KOPT-K1 (cell line): ENCODE measurements at regions not wholly inside any gene's neighbourhood (a gene's known extent, or its start where the extent isn't known, plus 50 kb on each side); places are given as distances from the start of the nearest gene placed in this dataset.
"Not testable (repeated sequence)": the region's sequence is repeated elsewhere in the genome, so short reads cannot be mapped to it uniquely, and the experiment has no call there.

ENCODE experiments used
- H3K27ac ChIP-seq: fragments of 200-600 bp; sonication (generic); 2 replicates; pipeline ENCODE4 v1.5.1; 2016; ENCODE audit warnings: antibody characterized with exemption, mild to moderate bottlenecking, low read depth, low read length; ENCODE audit not compliant: poor library complexity, severe bottlenecking
- H3K36me3 ChIP-seq: fragments of 200-600 bp; sonication (generic); 2 replicates; pipeline ENCODE4 v1.5.1; 2017; ENCODE audit warnings: antibody characterized with exemption, mild to moderate bottlenecking, low read length, moderate library complexity; ENCODE audit not compliant: insufficient read depth
- H3K9me3 ChIP-seq: fragments of 200-600 bp; sonication (generic); 2 replicates; pipeline ENCODE4 v1.5.1; 2017; ENCODE audit warnings: antibody characterized with exemption, low read length, mild to moderate bottlenecking; ENCODE audit not compliant: insufficient read depth, poor library complexity, severe bottlenecking

DNA sequence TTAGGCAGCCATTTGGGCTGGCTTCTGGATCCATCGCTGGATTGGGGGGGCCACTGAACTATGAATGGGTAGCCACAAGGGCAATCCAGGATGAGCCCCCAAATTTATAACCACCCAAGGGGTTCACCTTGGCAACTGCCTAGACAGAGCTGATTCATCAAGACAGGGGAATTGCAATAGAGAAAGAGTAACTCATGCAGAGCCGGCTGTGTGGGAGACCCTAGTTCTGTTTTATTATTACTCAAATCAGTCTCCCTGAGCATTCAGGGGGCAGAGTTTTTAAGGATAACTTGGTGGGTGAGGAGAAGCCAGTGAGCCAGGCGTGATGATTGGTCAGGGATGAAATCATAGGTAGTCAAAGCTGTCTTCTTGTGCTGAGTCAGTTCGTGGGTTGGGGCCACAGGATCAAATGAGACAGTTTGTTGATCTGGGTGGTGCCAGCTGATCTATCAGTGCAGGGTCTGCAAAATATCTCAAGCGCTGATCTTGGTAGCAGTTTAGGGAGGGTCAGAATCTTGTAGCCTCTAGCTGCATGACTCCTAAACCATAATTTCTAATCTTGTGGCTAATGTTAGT, 57.9 kb downstream of the DNAJB9 start:
- Histone ChIP-seq H3K9me3 (no peaks in the 10 kb centered on the region), H3K36me3 (no peaks in the 10 kb centered on the region), H3K27ac (no peak overlapping the region)

DNA sequence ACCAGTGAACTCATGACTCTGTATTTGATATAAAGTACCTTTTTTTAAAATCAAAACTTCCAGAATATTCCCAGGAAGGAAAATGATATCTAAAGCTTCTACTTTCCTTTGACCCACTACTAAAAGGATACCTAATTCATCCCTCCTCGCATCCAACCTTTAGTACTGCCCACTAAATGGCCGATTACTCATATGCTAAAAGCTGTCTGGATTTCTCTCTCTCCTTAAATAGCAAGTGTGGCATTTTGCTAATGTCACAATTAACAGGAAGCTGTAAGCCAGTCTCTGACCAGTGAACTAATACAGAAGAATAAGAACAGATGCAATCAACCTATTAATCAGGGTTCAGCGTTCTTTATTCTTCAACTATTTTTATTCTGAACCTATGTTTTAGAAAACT, 59.0 kb downstream of the DNAJB9 start:
- no peaks in the 10 kb centered on the region for H3K9me3 ChIP-seq
- no peak overlapping the region for H3K27ac ChIP-seq
- H3K36me3 ChIP-seq: no peaks in the 10 kb centered on the region

GRCh38 chr7:108629651-108630400, 60.2 kb downstream of the DNAJB9 start:
- no peaks in the 10 kb centered on the region for H3K36me3 ChIP-seq
- H3K9me3 ChIP-seq: no peaks in the 10 kb centered on the region
- H3K27ac ChIP-seq: no peak overlapping the region

DNA sequence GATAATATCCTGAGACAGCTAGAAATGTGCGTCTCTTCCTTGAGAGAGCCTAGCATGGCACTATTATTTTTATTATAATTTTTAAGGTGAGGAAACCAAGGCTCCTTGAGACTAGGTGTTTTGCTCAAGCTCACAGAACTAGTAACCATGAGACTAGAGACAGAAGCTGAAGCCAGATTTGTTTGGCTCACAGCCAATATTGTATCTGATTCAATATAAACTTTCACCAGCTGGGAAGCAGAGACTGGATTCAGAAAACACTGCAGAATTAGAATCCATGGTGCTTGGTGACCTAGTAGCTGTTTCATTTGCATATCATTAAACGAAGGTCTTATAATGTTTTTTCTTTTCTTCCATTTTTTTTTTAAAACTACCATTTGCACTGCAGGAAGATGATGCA, 64.4 kb downstream of the DNAJB9 start:
- no peak overlapping the region for H3K27ac ChIP-seq
- H3K36me3 ChIP-seq: no peaks in the 10 kb centered on the region
- no peaks in the 10 kb centered on the region for H3K9me3 ChIP-seq

DNA sequence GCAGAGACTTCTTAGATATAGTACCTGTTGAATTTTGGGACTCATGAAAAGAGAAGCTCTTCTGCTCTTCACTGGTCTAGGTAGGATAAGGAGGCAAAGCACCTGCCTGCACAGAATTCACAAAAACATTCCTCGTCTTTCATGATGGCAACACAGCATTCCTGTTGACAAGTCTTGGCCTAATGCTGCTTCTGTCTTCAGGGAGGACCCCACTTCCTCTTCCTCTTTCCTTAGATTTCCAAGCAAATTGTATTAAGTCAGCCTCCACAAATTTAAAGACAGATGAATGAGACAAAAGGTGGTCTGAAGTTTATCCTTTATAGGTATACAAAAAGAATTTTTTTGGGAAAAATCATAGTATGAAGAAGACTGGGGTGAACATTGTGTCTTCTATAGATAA, 64.9 kb downstream of the DNAJB9 start:
- no peaks in the 10 kb centered on the region for H3K9me3 ChIP-seq
- H3K36me3 ChIP-seq: no peaks in the 10 kb centered on the region
- no peak overlapping the region for H3K27ac ChIP-seq

- Histone ChIP-seq H3K9me3 (no peaks in the 10 kb centered on the region), H3K36me3 (no peaks in the 10 kb centered on the region), H3K27ac (no peak overlapping the region)
Observed at GRCh38 chr7:108637049-108637621, 67.5 kb downstream of the DNAJB9 start.

- Histone ChIP-seq H3K9me3 (no peaks in the 10 kb centered on the region), H3K27ac (no peak overlapping the region), H3K36me3 (no peaks in the 10 kb centered on the region)
Observed at GRCh38 chr7:108642126-108642525, 72.5 kb downstream of the DNAJB9 start.

- H3K36me3 ChIP-seq: no peaks in the 10 kb centered on the region
- no peak overlapping the region for H3K27ac ChIP-seq
- H3K9me3 ChIP-seq: no peaks in the 10 kb centered on the region
Observed at GRCh38 chr7:108643136-108643535, 73.5 kb downstream of the DNAJB9 start.

GRCh38 chr7:108648989-108649388, 79.3 kb downstream of the DNAJB9 start:
- Histone ChIP-seq H3K27ac (no peak overlapping the region), H3K9me3 (no peaks in the 10 kb centered on the region), H3K36me3 (no peaks in the 10 kb centered on the region)

DNA sequence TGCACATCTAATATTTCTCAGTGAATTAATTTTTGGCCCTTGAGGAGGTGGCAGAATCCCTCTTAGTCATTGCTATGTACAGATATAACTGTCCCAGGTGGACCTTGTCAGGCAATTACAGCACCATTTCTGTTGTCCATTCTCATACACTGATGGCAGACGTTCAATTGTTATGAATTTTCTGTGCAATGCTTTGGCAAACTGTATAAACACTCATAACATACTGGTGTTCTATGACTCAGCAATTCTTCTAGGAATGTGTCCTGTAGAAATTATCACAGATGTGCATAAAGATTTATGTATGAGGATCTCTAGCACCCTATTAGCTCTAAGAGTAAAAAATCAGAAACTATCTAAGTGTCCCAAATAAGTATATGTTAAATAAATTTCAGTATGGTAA, 80.8 kb downstream of the DNAJB9 start:
- Histone ChIP-seq H3K9me3 (no peaks in the 10 kb centered on the region), H3K27ac (no peak overlapping the region), H3K36me3 (no peaks in the 10 kb centered on the region)

DNA sequence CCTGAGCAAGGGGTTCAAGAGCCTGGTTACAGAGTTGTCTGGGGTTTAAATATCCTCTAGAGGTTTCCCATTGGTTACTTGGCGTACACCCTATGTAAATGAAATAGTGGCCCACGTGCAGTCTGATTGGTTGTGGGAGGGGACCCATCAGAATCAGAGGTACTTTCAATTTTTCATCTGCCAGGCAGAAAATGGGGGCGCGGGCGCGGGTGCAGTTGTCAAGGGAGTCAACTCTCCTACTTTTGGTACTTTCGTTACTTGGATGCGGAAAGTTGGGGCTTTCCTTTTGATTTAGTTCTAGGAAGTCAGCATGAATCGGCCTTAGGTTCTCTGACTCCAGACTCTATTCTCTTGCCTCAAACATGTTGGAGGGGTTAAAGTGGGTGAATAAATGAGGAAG, 83.2 kb downstream of the DNAJB9 start:
- H3K36me3 ChIP-seq: no peaks in the 10 kb centered on the region
- no peaks in the 10 kb centered on the region for H3K9me3 ChIP-seq
- H3K27ac ChIP-seq: no peak overlapping the region

DNA sequence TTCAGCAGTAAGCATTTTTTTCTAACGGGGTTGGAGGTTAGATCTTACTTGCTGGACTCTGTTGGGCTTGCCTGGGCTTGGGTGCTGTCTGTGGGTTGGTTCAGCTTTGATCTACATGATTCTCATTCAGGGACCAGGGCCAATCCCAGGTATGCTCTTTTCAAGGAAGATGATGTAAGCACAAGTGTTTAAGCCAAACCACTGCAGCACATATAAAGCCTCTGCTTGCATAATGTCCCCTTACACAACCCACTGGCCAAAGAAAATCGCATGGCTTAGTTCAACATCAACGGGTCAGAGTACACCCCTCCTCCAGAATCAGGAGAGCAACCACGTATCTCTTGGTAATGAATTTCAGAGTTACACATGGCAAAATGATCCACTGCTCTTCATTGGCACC, 83.9 kb downstream of the DNAJB9 start:
- Histone ChIP-seq H3K36me3 (no peaks in the 10 kb centered on the region), H3K27ac (no peak overlapping the region), H3K9me3 (no peaks in the 10 kb centered on the region)

GRCh38 chr7:108657140-108657726, 87.6 kb downstream of the DNAJB9 start:
- H3K27ac ChIP-seq, H3K9me3 ChIP-seq, H3K36me3 ChIP-seq: not testable (repeated sequence)

GRCh38 chr7:108659261-108659660, 89.6 kb downstream of the DNAJB9 start:
- Histone ChIP-seq H3K36me3 (no peaks in the 10 kb centered on the region), H3K27ac (no peak overlapping the region), H3K9me3 (no peaks in the 10 kb centered on the region)

GRCh38 chr7:108659867-108660266, 90.2 kb downstream of the DNAJB9 start:
- Histone ChIP-seq H3K27ac (no peak overlapping the region), H3K36me3 (no peaks in the 10 kb centered on the region), H3K9me3 (no peaks in the 10 kb centered on the region)
